HG02943 (cell line): ENCODE measurements at regions not wholly inside any gene's neighbourhood (a gene's known extent, or its start where the extent isn't known, plus 50 kb on each side); places are given as distances from the start of the nearest gene placed in this dataset.
A peak's percentile ranks its signal among the peaks of the same experiment; 100 is the strongest.
"Not testable (repeated sequence)": the region's sequence is repeated elsewhere in the genome, so short reads cannot be mapped to it uniquely, and the experiment has no call there.

Source experiments
- ATAC-seq: cut with Tn5 transposase; IDR thresholded peaks from one replicate; pipeline ENCODE4 v1.9.1; 2021; ENCODE audit warnings: mild to moderate bottlenecking, low read depth, moderate library complexity; ENCODE audit not compliant: unreplicated experiment

- no peak for ATAC-seq
Measured at GRCh38 chr6:11851387-11851786, 72.8 kb upstream of the ADTRP start.

GRCh38 chr6:11848852-11849731, 70.5 kb upstream of the ADTRP start:
- ATAC-seq: no peak

- no peak for ATAC-seq
Measured at GRCh38 chr6:11848346-11848651, 69.7 kb upstream of the ADTRP start.

- no peak for ATAC-seq
Measured at GRCh38 chr6:11847515-11848345, 69.1 kb upstream of the ADTRP start.

DNA sequence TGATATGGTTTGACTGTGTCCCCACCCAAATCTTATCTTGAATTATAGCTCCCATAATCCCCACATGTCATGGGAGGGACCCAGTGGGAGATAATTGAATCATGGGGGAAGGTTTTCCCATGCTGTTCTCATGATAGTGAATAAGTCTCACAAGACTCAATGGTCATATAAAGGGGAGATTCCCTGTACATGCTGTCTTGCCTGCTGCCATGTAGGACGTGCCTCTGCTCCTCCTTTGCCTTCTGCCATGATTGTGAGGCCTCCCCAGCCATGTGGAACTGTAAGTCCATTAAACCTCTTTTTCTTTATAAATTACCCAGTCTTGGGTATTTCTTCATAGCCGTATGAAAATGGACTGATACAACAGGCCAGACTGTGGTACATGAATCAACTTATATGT, 68.5 kb upstream of the ADTRP start:
- ATAC-seq: not testable (repeated sequence)

DNA sequence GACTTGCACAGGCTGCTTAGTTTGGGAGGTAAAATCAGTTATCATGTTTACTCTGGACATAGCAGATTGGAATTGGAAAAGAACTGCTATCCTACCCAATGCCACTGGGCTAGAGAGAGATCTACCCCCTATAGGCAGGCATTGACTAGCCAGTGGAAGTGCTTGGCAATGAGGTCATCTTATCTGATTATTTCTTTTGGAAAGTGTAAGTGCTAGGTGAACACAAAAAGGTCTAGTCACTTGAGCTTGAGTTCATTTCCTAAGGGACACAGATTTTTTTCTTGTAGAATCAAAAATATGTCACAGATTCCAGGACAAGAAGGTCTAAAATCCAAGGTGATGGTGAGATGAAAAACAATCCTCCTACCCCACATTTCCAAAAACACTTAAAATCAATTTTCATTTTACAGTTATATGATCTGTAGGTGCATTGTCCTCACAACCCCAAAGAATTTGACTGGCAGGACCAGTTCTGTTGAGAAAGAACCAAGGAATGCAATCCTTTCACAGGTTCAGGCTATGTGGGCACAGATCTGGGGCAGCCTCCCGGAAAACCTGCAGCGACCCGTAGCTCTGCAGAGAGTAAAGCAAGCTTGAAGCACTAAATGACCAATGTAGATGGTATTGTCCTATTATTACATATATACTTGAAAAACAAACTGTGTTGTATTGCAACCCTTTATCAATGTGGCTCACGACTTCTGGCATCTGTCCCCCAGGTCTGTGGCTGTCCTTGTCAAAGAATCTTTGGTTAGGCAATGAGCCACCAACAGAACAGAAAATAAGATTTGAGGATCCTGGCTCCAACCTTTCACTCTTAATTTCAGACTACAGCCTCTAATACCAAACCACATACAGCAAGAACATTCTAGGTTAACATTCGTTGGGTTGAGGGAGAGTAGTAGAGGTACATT, 67.3 kb upstream of the ADTRP start:
- ATAC-seq: no peak

- not testable (repeated sequence) for ATAC-seq
Measured at GRCh38 chr6:11842795-11843194, 64.2 kb upstream of the ADTRP start.

DNA sequence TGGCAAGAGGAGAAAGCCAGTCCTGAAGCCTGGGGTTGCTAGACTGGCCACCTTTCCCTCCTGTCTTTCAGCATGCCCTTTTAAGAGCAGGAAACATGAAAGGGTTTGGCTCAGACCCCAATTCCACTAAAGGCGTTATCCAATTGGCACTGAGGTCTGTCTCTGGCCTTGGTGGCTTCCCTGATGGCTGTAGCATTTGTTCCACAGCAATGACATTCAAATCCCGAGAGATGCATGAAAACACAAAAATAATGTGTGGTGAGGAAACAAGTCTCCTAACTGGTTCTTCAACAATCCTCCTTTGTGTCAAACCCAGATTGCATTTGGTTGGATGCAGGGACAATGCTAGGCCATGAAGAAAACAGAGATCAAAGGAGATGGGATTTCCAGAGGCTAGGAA, 56.5 kb upstream of the ADTRP start:
- no peak for ATAC-seq

- ATAC-seq: peak; percentile 65
Measured at GRCh38 chr6:11833626-11834592, 55.3 kb upstream of the ADTRP start.

- no peak for ATAC-seq
Measured at GRCh38 chr6:11831653-11832052, 53.0 kb upstream of the ADTRP start.

DNA sequence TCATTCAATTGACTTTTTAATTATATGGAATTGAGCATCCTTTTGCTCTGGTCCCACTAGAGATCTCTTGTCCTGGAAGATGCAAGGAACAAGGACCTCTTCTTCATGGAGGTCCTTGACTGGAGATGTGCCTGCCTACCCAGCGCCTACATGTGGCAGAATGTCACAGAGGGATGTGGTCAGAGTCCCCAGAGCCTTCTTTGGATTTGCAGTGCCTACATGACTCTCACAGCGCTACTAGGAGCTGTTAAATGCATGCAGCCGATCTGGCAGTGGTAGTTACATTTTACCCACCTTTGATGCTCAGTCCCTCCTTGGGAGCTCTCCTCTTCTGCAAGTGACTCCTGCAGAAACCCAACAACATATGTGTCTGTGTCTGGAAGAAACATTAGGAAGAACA, 51.9 kb upstream of the ADTRP start:
- ATAC-seq: no peak

DNA sequence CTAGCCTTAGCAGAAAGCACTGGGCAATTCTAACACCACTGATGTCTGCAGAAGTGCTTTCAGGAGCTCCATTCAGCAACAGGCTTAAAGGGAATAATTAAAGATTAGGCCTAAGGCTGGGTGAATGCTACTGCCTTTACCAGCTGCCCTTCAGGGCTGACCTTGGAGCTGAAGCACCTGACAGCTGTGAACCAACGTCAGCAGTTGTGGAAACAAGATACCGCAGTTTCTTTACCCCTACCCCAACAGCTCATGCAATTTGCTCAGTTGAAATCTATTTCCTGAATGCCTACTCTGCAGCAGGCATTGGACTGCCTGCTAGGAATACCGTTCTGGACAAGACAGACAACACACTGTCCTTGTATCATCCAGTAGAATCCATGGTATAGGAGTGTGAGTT, 51.5 kb upstream of the ADTRP start:
- no peak for ATAC-seq

DNA sequence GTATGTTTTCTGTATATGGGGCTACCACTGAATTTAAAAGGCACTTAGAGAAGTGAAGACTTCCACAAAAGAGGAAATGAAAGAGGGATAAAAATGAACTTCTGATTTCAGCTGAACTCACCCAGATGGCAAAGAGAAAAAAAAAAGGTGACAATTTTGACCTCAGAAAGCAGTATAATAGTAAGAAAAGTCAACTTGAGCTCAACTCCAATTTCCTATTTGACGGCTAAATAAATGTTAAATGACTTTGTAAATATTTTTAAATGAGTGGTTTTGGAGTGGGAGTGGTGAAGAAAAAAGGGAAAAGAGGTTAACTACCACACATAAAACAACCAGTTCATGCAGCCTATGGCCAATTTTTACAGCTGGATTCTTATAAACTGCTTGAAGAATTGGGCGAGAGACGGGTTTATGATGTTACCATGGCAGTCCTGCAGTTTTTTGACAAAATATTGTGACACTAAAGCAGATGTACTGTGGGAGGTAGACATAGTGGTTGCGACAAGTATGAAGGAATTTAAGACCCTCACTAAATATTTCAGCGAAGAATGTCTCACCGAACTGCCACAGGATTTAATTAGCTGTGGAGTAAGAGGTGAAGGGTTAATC, 49.8 kb upstream of the ADTRP start:
- no peak for ATAC-seq
